Kidney (tissue), 13 donors: ENCODE measurements at regions not wholly inside any gene's neighbourhood (a gene's known extent, or its start where the extent isn't known, plus 50 kb on each side); places are given as distances from the start of the nearest gene placed in this dataset.

Source experiments
- DNase-seq, 5 donors: peaks; one replicate each; pipeline ENCODE4 v3.0.0-alpha.2; 2013 to 2020
- FAIRE-seq: peaks from 2 replicates; lab custom pipeline; 2012; peaks lifted over from hg19 to GRCh38; lab: Jason Lieb, UNC
- H3K27ac ChIP-seq, 2 donors: one replicate each; pipeline ENCODE4 v1.7.0; 2013; ENCODE audit warnings: low read depth in 2 of 2, low read length in 2 of 2, inconsistent platforms in 1 of 2
- H3K27me3 ChIP-seq: one replicate; pipeline ENCODE4 v1.7.1; 2013; ENCODE audit warnings: low read length, inconsistent platforms; ENCODE audit not compliant: control insufficient read depth, insufficient read depth
- H3K36me3 ChIP-seq, 3 donors: one replicate each; pipeline versions ENCODE4 v1.7.0 to v1.7.1; 2013; ENCODE audit warnings: low read length in 3 of 3, control low read depth in 1 of 3, inconsistent platforms in 1 of 3; ENCODE audit not compliant: insufficient read depth in 3 of 3, control insufficient read depth in 2 of 3
- H3K4me1 ChIP-seq, 3 donors: one replicate each; pipeline versions ENCODE4 v1.7.0 to v1.7.1; 2013; ENCODE audit warnings: low read length in 3 of 3, inconsistent platforms in 1 of 3, low read depth in 1 of 3; ENCODE audit not compliant: control insufficient read depth in 2 of 3, insufficient read depth in 2 of 3
- H3K4me3 ChIP-seq, 3 donors: one replicate each; pipeline versions ENCODE4 v1.7.0 to v1.8.1; 2013; ENCODE audit warnings: low read length in 3 of 3, control low read depth in 1 of 3, inconsistent platforms in 1 of 3
- H3K9ac ChIP-seq, 3 donors: one replicate each; pipeline versions ENCODE4 v1.7.0 to v1.7.1; 2013; ENCODE audit warnings: low read length in 3 of 3, control low read depth in 1 of 3, inconsistent platforms in 1 of 3
- H3K9me3 ChIP-seq, 3 donors: one replicate each; pipeline versions ENCODE4 v1.7.0 to v1.7.1; 2013; ENCODE audit warnings: low read length in 3 of 3, control low read depth in 1 of 3, inconsistent platforms in 1 of 3; ENCODE audit not compliant: control insufficient read depth in 2 of 3, insufficient read depth in 1 of 3
- intact Hi-C: fragments of 100-400 bp; cut with DNase I; formaldehyde crosslinking; loops from one replicate; pipeline ENCODE4 v1.11.1; 2022
- TF ChIP-seq, protein P1 (sequence below): IDR thresholded peaks from 3 replicates; pipeline ENCODE4 v1.5.1; 2012; ENCODE audit warnings: mild to moderate bottlenecking, moderate library complexity, borderline replicate concordance; ENCODE audit not compliant: insufficient read depth; ENCODE audit errors: extremely low read depth
- donor health status: control.
- donor health status: control.
- donor health status: control.
- donor health status: control.
- donor health status: control.
- donor health status: DM: yes; HTN: yes; CAD: no.
- donor health status: Normal renal cell carcinoma (clear cell type).

DNA sequence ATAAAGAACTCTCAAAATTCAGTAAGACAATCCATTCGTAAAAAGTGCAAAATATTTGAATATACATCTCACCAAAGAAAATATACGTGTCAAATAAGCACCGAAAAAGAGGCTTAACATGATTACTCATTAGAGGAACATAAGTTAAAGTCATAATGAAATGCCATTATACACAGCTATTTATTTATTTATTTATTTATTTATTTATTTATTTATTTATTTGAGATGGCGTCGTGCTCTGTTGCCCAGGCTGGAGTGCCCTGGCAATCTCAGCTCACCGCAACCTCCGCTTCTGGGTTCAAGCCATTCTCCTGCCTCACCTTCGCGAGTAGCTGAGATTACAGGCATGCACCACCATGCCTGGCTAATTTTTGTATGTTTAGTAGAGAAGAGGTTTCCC, 203.6 kb upstream of the UBASH3B start:
- Histone ChIP-seq H3K4me3 (no peak overlapping the region), H3K36me3 (no peaks in the 10 kb centered on the region), H3K9ac (no peak overlapping the region), H3K27me3 (no peaks in the 10 kb centered on the region), H3K4me1 (no peaks in the 10 kb centered on the region), H3K27ac (no peak overlapping the region), H3K9me3 (no peaks in the 10 kb centered on the region)
- intact Hi-C loops: no loop called here
- DNase-seq: no peak
- FAIRE-seq: no peak
- TF ChIP-seq, protein P1, sequence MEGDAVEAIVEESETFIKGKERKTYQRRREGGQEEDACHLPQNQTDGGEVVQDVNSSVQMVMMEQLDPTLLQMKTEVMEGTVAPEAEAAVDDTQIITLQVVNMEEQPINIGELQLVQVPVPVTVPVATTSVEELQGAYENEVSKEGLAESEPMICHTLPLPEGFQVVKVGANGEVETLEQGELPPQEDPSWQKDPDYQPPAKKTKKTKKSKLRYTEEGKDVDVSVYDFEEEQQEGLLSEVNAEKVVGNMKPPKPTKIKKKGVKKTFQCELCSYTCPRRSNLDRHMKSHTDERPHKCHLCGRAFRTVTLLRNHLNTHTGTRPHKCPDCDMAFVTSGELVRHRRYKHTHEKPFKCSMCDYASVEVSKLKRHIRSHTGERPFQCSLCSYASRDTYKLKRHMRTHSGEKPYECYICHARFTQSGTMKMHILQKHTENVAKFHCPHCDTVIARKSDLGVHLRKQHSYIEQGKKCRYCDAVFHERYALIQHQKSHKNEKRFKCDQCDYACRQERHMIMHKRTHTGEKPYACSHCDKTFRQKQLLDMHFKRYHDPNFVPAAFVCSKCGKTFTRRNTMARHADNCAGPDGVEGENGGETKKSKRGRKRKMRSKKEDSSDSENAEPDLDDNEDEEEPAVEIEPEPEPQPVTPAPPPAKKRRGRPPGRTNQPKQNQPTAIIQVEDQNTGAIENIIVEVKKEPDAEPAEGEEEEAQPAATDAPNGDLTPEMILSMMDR: no peak

DNA sequence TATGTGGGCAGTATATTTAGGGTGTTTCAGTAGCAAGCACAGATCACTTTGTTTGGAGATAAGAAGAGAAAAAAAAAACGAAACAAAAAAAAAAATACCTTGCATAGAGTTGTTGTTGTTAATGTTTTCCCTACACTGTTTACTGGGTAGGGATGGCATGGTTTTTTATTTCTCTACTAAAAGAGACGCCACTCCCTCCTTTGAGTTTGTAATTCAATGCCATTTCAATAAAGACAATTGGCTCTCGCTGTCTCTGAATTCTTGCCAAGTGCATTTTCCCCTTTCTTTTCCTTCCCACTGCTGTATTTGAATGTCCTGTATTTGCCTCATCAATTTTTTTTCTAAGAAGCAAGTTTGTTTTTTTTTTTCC, 213.9 kb upstream of the UBASH3B start:
- Histone ChIP-seq H3K4me3 (peak overlapping the region; percentile 55 to 75 (median 60)), H3K27me3 (no peaks in the 10 kb centered on the region), H3K36me3 (no peaks in the 10 kb centered on the region), H3K27ac (no peak overlapping the region), H3K4me1 (peaks cover 0 to 5% (median 4%) of the 10 kb centered on the region in 3 donors), H3K9ac (peak overlapping the region in 1 of 3 donors; percentile 2), H3K9me3 (no peaks in the 10 kb centered on the region)
- TF ChIP-seq, protein P1: no peak
- FAIRE-seq (no peak), DNase-seq (peak in 2 of 5 donors; percentile 32 to 42)
- intact Hi-C loops: no loop called here

DNA sequence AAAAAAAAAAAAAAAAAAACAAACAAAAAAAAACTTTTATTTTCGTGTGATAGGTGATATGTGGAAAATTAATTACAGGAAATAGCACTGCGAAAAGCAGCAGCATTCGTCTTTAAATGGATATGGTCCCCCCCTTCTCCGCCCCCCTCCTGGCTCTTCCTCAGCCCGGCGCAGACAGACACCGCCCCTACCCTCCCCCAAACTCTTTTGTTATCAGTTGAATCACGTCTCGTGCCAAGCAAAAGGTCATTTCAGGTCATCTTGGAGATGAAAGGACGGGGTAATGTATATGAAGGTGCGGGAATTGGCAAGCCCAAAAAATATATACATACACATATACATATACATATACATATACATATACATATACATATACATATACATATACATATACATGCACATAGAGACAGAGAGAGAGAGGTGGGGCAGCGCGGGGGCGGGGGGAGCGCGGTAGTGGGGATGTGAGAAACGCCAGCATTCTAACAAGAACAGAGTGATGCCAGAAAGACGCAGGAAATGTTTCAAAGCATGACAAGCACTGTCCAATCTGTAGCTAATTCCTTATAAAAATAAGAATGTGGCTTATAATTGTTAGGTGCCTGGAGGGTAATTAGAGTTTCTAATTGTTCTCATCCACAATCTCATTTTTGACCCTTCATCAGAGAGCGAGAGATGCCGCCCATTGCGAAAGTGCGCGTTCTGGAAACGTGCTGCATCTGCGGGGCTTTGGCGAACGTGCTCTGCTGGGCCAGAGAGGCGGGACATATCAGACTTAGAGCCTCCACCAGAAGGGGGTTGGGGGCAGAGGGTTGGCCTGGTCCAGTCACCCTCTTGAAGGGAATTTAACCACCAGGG, 214.5 kb upstream of the UBASH3B start:
- H3K9me3 ChIP-seq: no peaks in the 10 kb centered on the region
- H3K4me1 ChIP-seq: peaks cover 0 to 5% (median 4%) of the 10 kb centered on the region in 3 donors
- peak overlapping the region; percentile 55 to 75 (median 60) for H3K4me3 ChIP-seq
- H3K9ac ChIP-seq: peak overlapping the region in 1 of 3 donors; percentile 24
- TF ChIP-seq, protein P1: no peak
- no peaks in the 10 kb centered on the region for H3K36me3 ChIP-seq
- DNase-seq (peak; percentile 43 to 78 (median 58)), FAIRE-seq (no peak)
- H3K27ac ChIP-seq: no peak overlapping the region
- H3K27me3 ChIP-seq: no peaks in the 10 kb centered on the region
- intact Hi-C loops: no loop called here
